ENCODE measurements at regions not wholly inside any gene's neighbourhood (a gene's known extent, or its start where the extent isn't known, plus 50 kb on each side); places are given as distances from the start of the nearest gene placed in this dataset.
A peak's percentile ranks its signal among the peaks of the same experiment; 100 is the strongest.

GRCh38 chr1:195071461-195071860 is 1536.8 kb downstream of the KCNT2 start:
- no peak for FAIRE-seq
- no peak for TF ChIP-seq CTCF (IDR thresholded peaks at IDR 0.05; ENCODE audit: borderline replicate concordance, extremely low read depth, insufficient read depth)
- Histone ChIP-seq H3K27ac (ENCODE audit: low read depth in 2 of 2, low read length in 2 of 2) (no peak overlapping the region), H3K27me3 (ENCODE audit: control insufficient read depth, insufficient read depth, low read length) (no peaks in the 10 kb centered on the region), H3K36me3 (ENCODE audit: control insufficient read depth in 2 of 3, insufficient read depth in 3 of 3, low read length in 3 of 3) (no peaks in the 10 kb centered on the region), H3K9me3 (ENCODE audit: control insufficient read depth in 2 of 3, insufficient read depth in 1 of 3, low read length in 3 of 3) (no peaks in the 10 kb centered on the region), H3K9ac (ENCODE audit: low read length in 3 of 3) (no peak overlapping the region), H3K4me1 (ENCODE audit: control insufficient read depth in 2 of 3, insufficient read depth in 2 of 3, low read depth in 1 of 3, low read length in 3 of 3) (no peaks in the 10 kb centered on the region), H3K4me3 (ENCODE audit: low read length in 3 of 3) (no peak overlapping the region)
- intact Hi-C loops (cut with DNase I), result no loop called here
- DNase-seq, result no peak

DNA sequence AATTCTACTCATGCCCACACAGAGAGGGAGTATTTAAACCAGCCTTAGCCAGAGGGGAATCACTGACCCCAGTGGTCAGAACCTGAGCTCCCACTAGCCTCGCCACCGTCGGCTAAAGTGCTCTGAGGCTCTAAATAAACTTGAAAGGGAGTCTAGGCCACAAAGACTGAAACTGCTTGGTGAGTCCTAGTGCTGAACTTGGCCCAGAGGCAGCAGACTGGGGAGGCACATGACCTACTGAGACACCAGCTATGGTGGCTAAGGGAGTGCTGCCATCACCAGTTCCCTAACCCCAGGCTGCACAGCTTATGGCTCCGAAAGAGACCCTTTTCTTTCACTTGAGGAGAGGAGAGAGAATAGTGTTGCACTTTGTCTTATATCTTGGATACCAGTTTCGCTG is 1542.8 kb downstream of the KCNT2 start:
- no peaks in the 10 kb centered on the region for H3K36me3 ChIP-seq (ENCODE audit: control insufficient read depth in 2 of 3, insufficient read depth in 3 of 3, low read length in 3 of 3)
- H3K4me3 ChIP-seq (ENCODE audit: low read length in 3 of 3), result no peak overlapping the region
- H3K4me1 ChIP-seq (ENCODE audit: control insufficient read depth in 2 of 3, insufficient read depth in 2 of 3, low read depth in 1 of 3, low read length in 3 of 3), result no peaks in the 10 kb centered on the region
- H3K9ac ChIP-seq (ENCODE audit: low read length in 3 of 3), result no peak overlapping the region
- intact Hi-C loops (cut with DNase I), result no loop called here
- no peak for TF ChIP-seq CTCF (IDR thresholded peaks at IDR 0.05; ENCODE audit: borderline replicate concordance, extremely low read depth, insufficient read depth)
- H3K27me3 ChIP-seq (ENCODE audit: control insufficient read depth, insufficient read depth, low read length), result no peaks in the 10 kb centered on the region
- FAIRE-seq, result no peak
- peaks cover 0 to 2% (median 0%) of the 10 kb centered on the region in 3 donors for H3K9me3 ChIP-seq (ENCODE audit: control insufficient read depth in 2 of 3, insufficient read depth in 1 of 3, low read length in 3 of 3)
- no peak overlapping the region for H3K27ac ChIP-seq (ENCODE audit: low read depth in 2 of 2, low read length in 2 of 2)
- DNase-seq, result no peak

DNA sequence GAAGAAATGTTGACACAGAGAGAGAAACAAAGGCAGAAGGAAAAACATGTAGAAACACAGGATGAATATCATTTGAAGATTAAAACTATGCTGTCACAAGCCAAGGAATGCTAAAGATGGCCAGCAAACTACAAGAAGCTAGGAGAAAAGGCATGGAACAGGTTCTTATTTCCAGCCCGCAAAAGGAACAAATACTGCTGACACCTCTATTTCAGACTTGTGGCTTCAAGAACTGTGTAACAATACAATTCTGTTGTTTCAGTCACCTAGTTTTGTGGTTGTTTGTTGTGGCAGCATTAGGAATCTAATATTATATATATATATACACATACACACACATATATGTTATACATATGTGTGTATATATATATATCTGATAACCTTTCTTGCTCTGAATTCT is 1543.9 kb downstream of the KCNT2 start:
- no peak for DNase-seq
- Histone ChIP-seq H3K4me3 (ENCODE audit: low read length in 3 of 3) (no peak overlapping the region), H3K4me1 (ENCODE audit: control insufficient read depth in 2 of 3, insufficient read depth in 2 of 3, low read depth in 1 of 3, low read length in 3 of 3) (no peaks in the 10 kb centered on the region), H3K9me3 (ENCODE audit: control insufficient read depth in 2 of 3, insufficient read depth in 1 of 3, low read length in 3 of 3) (peaks cover 0 to 2% (median 0%) of the 10 kb centered on the region in 3 donors), H3K9ac (ENCODE audit: low read length in 3 of 3) (no peak overlapping the region), H3K36me3 (ENCODE audit: control insufficient read depth in 2 of 3, insufficient read depth in 3 of 3, low read length in 3 of 3) (no peaks in the 10 kb centered on the region), H3K27me3 (ENCODE audit: control insufficient read depth, insufficient read depth, low read length) (no peaks in the 10 kb centered on the region), H3K27ac (ENCODE audit: low read depth in 2 of 2, low read length in 2 of 2) (no peak overlapping the region)
- no peak for FAIRE-seq
- intact Hi-C loops (cut with DNase I), result no loop called here
- TF ChIP-seq CTCF (IDR thresholded peaks at IDR 0.05; ENCODE audit: borderline replicate concordance, extremely low read depth, insufficient read depth), result no peak

DNA sequence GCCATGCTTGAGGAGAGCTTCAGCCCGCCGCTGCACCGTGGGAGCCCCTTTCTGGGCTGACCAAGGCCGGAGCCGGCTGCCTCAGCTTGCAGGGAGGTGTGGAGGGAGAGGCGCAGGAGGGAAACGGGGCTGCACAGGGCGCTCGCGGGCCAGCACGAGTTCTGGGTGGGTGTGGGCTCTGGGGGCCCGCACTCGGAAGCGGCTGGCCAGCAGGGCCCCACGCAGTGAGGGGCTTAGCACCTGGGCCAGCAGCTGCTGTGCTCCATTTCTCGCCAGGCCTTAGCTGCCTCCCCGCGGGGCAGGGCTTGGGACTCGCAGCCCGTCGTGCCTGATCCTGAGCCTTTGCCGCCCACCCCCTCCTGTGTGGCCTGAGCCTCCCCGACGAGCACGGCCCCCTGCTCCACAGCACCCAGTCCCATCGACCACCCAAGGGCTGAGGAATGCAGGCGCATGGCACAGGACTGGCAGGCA is 1554.0 kb downstream of the KCNT2 start:
- H3K4me3 ChIP-seq (ENCODE audit: low read length in 3 of 3), result no peak overlapping the region
- H3K4me1 ChIP-seq (ENCODE audit: control insufficient read depth in 2 of 3, insufficient read depth in 2 of 3, low read depth in 1 of 3, low read length in 3 of 3), result no peaks in the 10 kb centered on the region
- H3K9ac ChIP-seq (ENCODE audit: low read length in 3 of 3), result no peak overlapping the region
- intact Hi-C loops (cut with DNase I), result no loop called here
- TF ChIP-seq CTCF (IDR thresholded peaks at IDR 0.05; ENCODE audit: borderline replicate concordance, extremely low read depth, insufficient read depth), result no peak
- no peaks in the 10 kb centered on the region for H3K9me3 ChIP-seq (ENCODE audit: control insufficient read depth in 2 of 3, insufficient read depth in 1 of 3, low read length in 3 of 3)
- H3K36me3 ChIP-seq (ENCODE audit: control insufficient read depth in 2 of 3, insufficient read depth in 3 of 3, low read length in 3 of 3), result no peaks in the 10 kb centered on the region
- FAIRE-seq (no peak), DNase-seq (peak in 1 of 5 donors; percentile 57)
- no peaks in the 10 kb centered on the region for H3K27me3 ChIP-seq (ENCODE audit: control insufficient read depth, insufficient read depth, low read length)
- no peak overlapping the region for H3K27ac ChIP-seq (ENCODE audit: low read depth in 2 of 2, low read length in 2 of 2)

Data from kidney (tissue), 13 donors.